Head of caudate nucleus (tissue), 42 donors: ENCODE measurements at regions not wholly inside any gene's neighbourhood (a gene's known extent, or its start where the extent isn't known, plus 50 kb on each side); places are given as distances from the start of the nearest gene placed in this dataset.
A peak's percentile ranks its signal among the peaks of the same experiment; 100 is the strongest.

Experiments used
- DNase-seq, 42 donors: peaks; one replicate each; pipeline versions ENCODE4 v3.0.0 to v3.0.0-alpha.2; 2020 to 2021; ENCODE audit warnings: mixed read lengths in 7 of 42
- intact Hi-C: fragments of 100-400 bp; cut with DNase I; formaldehyde crosslinking; loops from one replicate; pipeline ENCODE4 v1.15.0; 2022

GRCh38 chr21:40972151-40972550, 125.2 kb upstream of the DSCAM start:
- intact Hi-C loops: no loop called here
- DNase-seq: no peak

- intact Hi-C loops: no loop called here
- DNase-seq: no peak
Observed at GRCh38 chr21:40976198-40977109, 129.5 kb upstream of the DSCAM start.

- intact Hi-C loops: no loop called here
- DNase-seq: no peak
Observed at GRCh38 chr21:40985370-40985769, 138.4 kb upstream of the DSCAM start.

- intact Hi-C loops: no loop called here
- no peak for DNase-seq
Observed at GRCh38 chr21:40990366-40990765, 143.4 kb upstream of the DSCAM start.

- DNase-seq: no peak
- intact Hi-C loops: no loop called here
Observed at GRCh38 chr21:40997831-40998230, 150.9 kb upstream of the DSCAM start.

GRCh38 chr21:41000838-41001237, 153.9 kb upstream of the DSCAM start:
- intact Hi-C loops: no loop called here
- no peak for DNase-seq

GRCh38 chr21:41006636-41007035, 159.7 kb upstream of the DSCAM start:
- DNase-seq: no peak
- intact Hi-C loops: no loop called here

GRCh38 chr21:41008351-41008750, 159.6 kb upstream of the BACE2 start:
- intact Hi-C loops: no loop called here
- no peak for DNase-seq

- DNase-seq: peak in 5 of 42 donors; percentile 5 to 17 (median 8)
Observed at GRCh38 chr21:41008974-41009373, 159.0 kb upstream of the BACE2 start.

GRCh38 chr21:41009398-41010100, 158.4 kb upstream of the BACE2 start:
- no peak for DNase-seq
- intact Hi-C loops: no loop called here

More at GRCh38 chr21:41008974-41009373, 159.0 kb upstream of the BACE2 start:
- intact Hi-C loops: no loop called here

GRCh38 chr21:41010101-41010435, 157.9 kb upstream of the BACE2 start:
- intact Hi-C loops: no loop called here
- no peak for DNase-seq

GRCh38 chr21:41011098-41011731, 156.7 kb upstream of the BACE2 start:
- DNase-seq: no peak
- intact Hi-C loops: no loop called here

GRCh38 chr21:41011951-41012366, 156.0 kb upstream of the BACE2 start:
- intact Hi-C loops: no loop called here
- no peak for DNase-seq

GRCh38 chr21:41012425-41012824, 155.5 kb upstream of the BACE2 start:
- intact Hi-C loops: no loop called here
- no peak for DNase-seq

- DNase-seq: no peak
- intact Hi-C loops: no loop called here
Observed at GRCh38 chr21:41016472-41016871, 151.5 kb upstream of the BACE2 start.

- intact Hi-C loops: no loop called here
- no peak for DNase-seq
Observed at GRCh38 chr21:41018431-41018830, 149.5 kb upstream of the BACE2 start.

GRCh38 chr21:41023936-41024335, 144.0 kb upstream of the BACE2 start:
- intact Hi-C loops: no loop called here

GRCh38 chr21:41024341-41024740, 143.6 kb upstream of the BACE2 start:
- no peak for DNase-seq
- intact Hi-C loops: no loop called here

More at GRCh38 chr21:41023936-41024335, 144.0 kb upstream of the BACE2 start:
- no peak for DNase-seq

- intact Hi-C loops: no loop called here
- peak in 4 of 42 donors; percentile 7 to 17 (median 11) for DNase-seq
Observed at GRCh38 chr21:41024746-41025254, 143.2 kb upstream of the BACE2 start.

- no peak for DNase-seq
- intact Hi-C loops: no loop called here
Observed at GRCh38 chr21:41029571-41029970, 138.4 kb upstream of the BACE2 start.
